ENCODE measurements at regions not wholly inside any gene's neighbourhood (a gene's known extent, or its start where the extent isn't known, plus 50 kb on each side); places are given as distances from the start of the nearest gene placed in this dataset.

GRCh38 chr2:219848882-219849281, 221.5 kb downstream of the SLC4A3 start:
- Mint-ChIP-seq H3K36me3 (ENCODE audit: insufficient read depth) (no peaks in the 10 kb centered on the region), H3K9me3 (ENCODE audit: low read depth) (no peaks in the 10 kb centered on the region), H3K4me1 (ENCODE audit: low read depth) (peaks cover 5% of the 10 kb centered on the region), H3K4me3 (ENCODE audit: low read depth) (no peak overlapping the region), H3K27ac (no peak overlapping the region), H3K27me3 (peaks cover 12% of the 10 kb centered on the region)
- TF ChIP-seq, protein P1, sequence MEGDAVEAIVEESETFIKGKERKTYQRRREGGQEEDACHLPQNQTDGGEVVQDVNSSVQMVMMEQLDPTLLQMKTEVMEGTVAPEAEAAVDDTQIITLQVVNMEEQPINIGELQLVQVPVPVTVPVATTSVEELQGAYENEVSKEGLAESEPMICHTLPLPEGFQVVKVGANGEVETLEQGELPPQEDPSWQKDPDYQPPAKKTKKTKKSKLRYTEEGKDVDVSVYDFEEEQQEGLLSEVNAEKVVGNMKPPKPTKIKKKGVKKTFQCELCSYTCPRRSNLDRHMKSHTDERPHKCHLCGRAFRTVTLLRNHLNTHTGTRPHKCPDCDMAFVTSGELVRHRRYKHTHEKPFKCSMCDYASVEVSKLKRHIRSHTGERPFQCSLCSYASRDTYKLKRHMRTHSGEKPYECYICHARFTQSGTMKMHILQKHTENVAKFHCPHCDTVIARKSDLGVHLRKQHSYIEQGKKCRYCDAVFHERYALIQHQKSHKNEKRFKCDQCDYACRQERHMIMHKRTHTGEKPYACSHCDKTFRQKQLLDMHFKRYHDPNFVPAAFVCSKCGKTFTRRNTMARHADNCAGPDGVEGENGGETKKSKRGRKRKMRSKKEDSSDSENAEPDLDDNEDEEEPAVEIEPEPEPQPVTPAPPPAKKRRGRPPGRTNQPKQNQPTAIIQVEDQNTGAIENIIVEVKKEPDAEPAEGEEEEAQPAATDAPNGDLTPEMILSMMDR (IDR thresholded peaks at IDR 0.05; ENCODE audit: unreplicated experiment), result no peak
- no peak for DNase-seq (ENCODE audit: low spot score, unreplicated experiment)

DNA sequence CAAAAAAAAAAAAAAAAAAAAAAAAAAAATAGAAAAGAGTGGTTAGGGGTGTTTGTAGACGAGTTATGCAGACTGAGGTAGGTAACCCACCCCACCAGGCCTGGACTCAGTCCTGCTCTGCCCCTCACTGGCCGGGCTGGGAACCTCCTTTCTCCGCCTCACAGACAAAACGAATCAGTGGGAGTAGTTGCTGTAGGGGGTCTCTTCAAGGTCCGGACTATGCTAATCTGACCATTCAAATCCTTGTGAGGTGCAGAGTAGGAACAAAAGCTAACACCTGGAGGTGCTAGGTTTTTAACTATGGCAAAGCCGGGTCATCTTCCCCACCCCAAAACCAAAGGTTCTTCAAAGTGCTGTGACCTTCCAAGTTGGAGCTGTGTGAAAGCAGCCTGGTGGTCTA, 223.7 kb downstream of the SLC4A3 start:
- H3K36me3 Mint-ChIP-seq (ENCODE audit: insufficient read depth), result no peaks in the 10 kb centered on the region
- H3K27me3 Mint-ChIP-seq, result peaks cover 12% of the 10 kb centered on the region
- H3K27ac Mint-ChIP-seq, result no peak overlapping the region
- TF ChIP-seq, protein P1 (IDR thresholded peaks at IDR 0.05; ENCODE audit: unreplicated experiment), result no peak
- H3K4me1 Mint-ChIP-seq (ENCODE audit: low read depth), result peaks cover 2% of the 10 kb centered on the region
- DNase-seq (ENCODE audit: low spot score, unreplicated experiment), result no peak
- no peak overlapping the region for H3K4me3 Mint-ChIP-seq (ENCODE audit: low read depth)
- no peaks in the 10 kb centered on the region for H3K9me3 Mint-ChIP-seq (ENCODE audit: low read depth)

- Mint-ChIP-seq H3K9me3 (ENCODE audit: low read depth) (no peaks in the 10 kb centered on the region), H3K4me3 (ENCODE audit: low read depth) (no peak overlapping the region), H3K27ac (no peak overlapping the region), H3K27me3 (peaks cover 16% of the 10 kb centered on the region), H3K4me1 (ENCODE audit: low read depth) (peaks cover 2% of the 10 kb centered on the region), H3K36me3 (ENCODE audit: insufficient read depth) (no peaks in the 10 kb centered on the region)
- DNase-seq (ENCODE audit: low spot score, unreplicated experiment), result no peak
- TF ChIP-seq, protein P1 (IDR thresholded peaks at IDR 0.05; ENCODE audit: unreplicated experiment), result no peak
Observed at GRCh38 chr2:219851801-219852481, 224.5 kb downstream of the SLC4A3 start.

- no peaks in the 10 kb centered on the region for H3K9me3 Mint-ChIP-seq (ENCODE audit: low read depth)
- DNase-seq (ENCODE audit: low spot score, unreplicated experiment), result no peak
- peaks cover 2% of the 10 kb centered on the region for H3K4me1 Mint-ChIP-seq (ENCODE audit: low read depth)
- peaks cover 18% of the 10 kb centered on the region for H3K27me3 Mint-ChIP-seq
- H3K36me3 Mint-ChIP-seq (ENCODE audit: insufficient read depth), result no peaks in the 10 kb centered on the region
- TF ChIP-seq, protein P1 (IDR thresholded peaks at IDR 0.05; ENCODE audit: unreplicated experiment), result no peak
- H3K4me3 Mint-ChIP-seq (ENCODE audit: low read depth), result no peak overlapping the region
- H3K27ac Mint-ChIP-seq, result no peak overlapping the region
Observed at GRCh38 chr2:219852626-219853025, 225.2 kb downstream of the SLC4A3 start.

- no peaks in the 10 kb centered on the region for H3K36me3 Mint-ChIP-seq (ENCODE audit: insufficient read depth)
- TF ChIP-seq, protein P1 (IDR thresholded peaks at IDR 0.05; ENCODE audit: unreplicated experiment), result no peak
Observed at GRCh38 chr2:219856602-219857001, 229.2 kb downstream of the SLC4A3 start.

More at GRCh38 chr2:219856602-219857001, 229.2 kb downstream of the SLC4A3 start:
- no peak for DNase-seq (ENCODE audit: low spot score, unreplicated experiment)
- H3K9me3 Mint-ChIP-seq (ENCODE audit: low read depth), result no peaks in the 10 kb centered on the region
- H3K4me1 Mint-ChIP-seq (ENCODE audit: low read depth), result peaks cover 2% of the 10 kb centered on the region
- peaks cover 14% of the 10 kb centered on the region for H3K27me3 Mint-ChIP-seq
- H3K27ac Mint-ChIP-seq, result no peak overlapping the region
- H3K4me3 Mint-ChIP-seq (ENCODE audit: low read depth), result no peak overlapping the region
